D721Med (cell line): ENCODE measurements at regions not wholly inside any gene's neighbourhood (a gene's known extent, or its start where the extent isn't known, plus 50 kb on each side); places are given as distances from the start of the nearest gene placed in this dataset.

Experiments used
- DNase-seq: peaks from one replicate; pipeline ENCODE4 v3.0.0; 2011; ENCODE audit warnings: low spot score; ENCODE audit not compliant: insufficient read length
- FAIRE-seq: peaks from 2 replicates; lab custom pipeline; 2011; peaks lifted over from hg19 to GRCh38; lab: Jason Lieb, UNC
- CTCF ChIP-seq: IDR thresholded peaks from 2 replicates; pipeline ENCODE4 v1.5.1; 2012; ENCODE audit warnings: mild to moderate bottlenecking, control low read depth; ENCODE audit not compliant: insufficient read depth; ENCODE audit errors: missing control alignments

DNA sequence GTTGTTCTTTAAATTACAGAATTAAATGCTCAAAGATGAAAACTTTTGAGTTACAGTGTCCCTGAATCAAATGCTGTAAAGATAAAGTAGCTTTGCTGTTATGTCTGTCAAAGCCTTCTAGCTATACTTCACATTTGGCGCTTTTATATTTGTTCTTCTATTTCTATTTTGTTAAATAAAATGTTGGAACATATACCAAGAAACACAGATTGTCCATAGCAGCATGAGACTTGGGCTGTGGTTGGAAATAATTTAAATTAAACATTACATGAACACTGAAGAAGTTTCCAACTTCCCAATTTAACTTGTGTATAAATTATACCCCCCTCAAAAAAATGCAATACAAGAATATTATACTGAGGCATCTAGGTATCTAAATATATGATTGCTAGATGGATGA is 249.8 kb downstream of the NR2F1-AS1 start:
- no peak for TF ChIP-seq CTCF
- DNase-seq (no peak), FAIRE-seq (no peak)

GRCh38 chr5:93330506-93330905 is 250.5 kb downstream of the NR2F1-AS1 start:
- TF ChIP-seq CTCF = no peak
- no peak for FAIRE-seq
- DNase-seq = no peak

DNA sequence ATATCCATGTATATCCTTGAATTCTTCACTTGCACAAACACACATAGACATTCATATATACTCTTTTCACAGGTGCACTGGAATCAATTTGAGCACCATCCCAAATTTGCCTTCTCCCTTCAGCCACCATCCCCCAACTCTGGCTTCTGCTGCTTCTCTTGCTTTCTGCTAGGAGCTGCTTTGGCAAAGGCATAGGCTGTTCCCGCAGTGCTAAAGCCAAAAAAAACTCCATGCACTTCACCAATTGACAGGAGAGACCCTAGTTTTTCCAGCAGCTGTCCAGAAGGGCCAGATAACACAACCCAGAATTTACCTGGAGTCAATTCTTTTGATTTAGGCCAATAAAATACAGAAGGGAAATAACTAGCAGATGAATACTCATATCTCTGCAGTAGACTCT is 251.3 kb downstream of the NR2F1-AS1 start:
- DNase-seq (no peak), FAIRE-seq (no peak)
- no peak for TF ChIP-seq CTCF

DNA sequence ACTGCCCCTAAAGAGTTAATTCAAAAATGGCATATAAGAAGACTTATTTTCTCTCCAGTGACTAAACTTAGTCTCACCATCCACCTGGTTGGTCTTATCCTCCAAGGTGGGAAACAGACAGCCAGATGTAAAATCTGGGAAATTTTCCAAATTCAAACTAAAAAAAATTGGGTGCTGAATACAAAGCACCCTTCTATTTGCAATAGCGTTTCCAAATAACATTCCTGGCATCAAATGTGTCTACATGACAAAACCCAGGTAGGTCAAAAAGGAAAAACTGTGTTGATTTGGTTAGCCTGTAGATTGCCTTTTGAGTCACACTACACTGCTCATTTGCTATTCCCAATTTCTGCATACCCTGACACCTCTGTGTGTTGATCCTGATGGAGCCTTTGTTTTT is 252.2 kb downstream of the NR2F1-AS1 start:
- FAIRE-seq (no peak), DNase-seq (no peak)
- TF ChIP-seq CTCF = no peak

- DNase-seq (no peak), FAIRE-seq (no peak)
- TF ChIP-seq CTCF = no peak
These were observed 253.4 kb downstream of the NR2F1-AS1 start for GRCh38 chr5:93327605-93328004.

- no peak for TF ChIP-seq CTCF
- DNase-seq = no peak
- no peak for FAIRE-seq
These were observed 255.1 kb downstream of the NR2F1-AS1 start for GRCh38 chr5:93325946-93326345.

GRCh38 chr5:93322974-93323860 is 257.8 kb downstream of the NR2F1-AS1 start:
- FAIRE-seq = no peak
- no peak for TF ChIP-seq CTCF

More at GRCh38 chr5:93322974-93323860, 257.8 kb downstream of the NR2F1-AS1 start:
- no peak for DNase-seq
